Heart right ventricle (tissue), 16 donors: ENCODE measurements at regions not wholly inside any gene's neighbourhood (a gene's known extent, or its start where the extent isn't known, plus 50 kb on each side); places are given as distances from the start of the nearest gene placed in this dataset.

ENCODE experiments used
- ATAC-seq, 8 donors: fragments of 200-7000 bp; cut with Tn5 transposase; one replicate each; pipeline ENCODE4 v1.9.1; 2020; ENCODE audit warnings: mild to moderate bottlenecking in 8 of 8, moderate library complexity in 8 of 8, moderate number of reproducible peaks in 1 of 8
- DNase-seq, 2 donors: peaks; one replicate each; pipeline ENCODE4 v3.0.0-alpha.2; 2020
- H3K27ac ChIP-seq, 10 donors: fragments of 200-600 bp; sonication (generic) in 2 of 10; one replicate each; pipeline versions ENCODE4 v1.5.0 to v1.8.0; 2020 to 2022; ENCODE audit warnings: mild to moderate bottlenecking in 3 of 10
- H3K27me3 ChIP-seq, 7 donors: fragments of 200-600 bp; one replicate each; pipeline ENCODE4 v1.8.0; 2021 to 2022; ENCODE audit warnings: mild to moderate bottlenecking in 2 of 7
- H3K36me3 ChIP-seq, 9 donors: fragments of 200-600 bp; sonication (generic) in 1 of 9; one replicate each; pipeline versions ENCODE4 v1.5.0 to v1.8.0; 2020 to 2022; ENCODE audit warnings: mild to moderate bottlenecking in 2 of 9
- H3K4me1 ChIP-seq, 9 donors: fragments of 200-600 bp; sonication (generic) in 1 of 9; one replicate each; pipeline versions ENCODE4 v1.5.0 to v1.8.0; 2020 to 2022; ENCODE audit warnings: mild to moderate bottlenecking in 4 of 9
- H3K4me3 ChIP-seq, 10 donors: fragments of 200-600 bp; sonication (generic) in 2 of 10; one replicate each; pipeline versions ENCODE4 v1.5.0 to v1.8.0; 2020 to 2022; ENCODE audit warnings: mild to moderate bottlenecking in 7 of 10, moderate library complexity in 2 of 10
- H3K9me3 ChIP-seq, 11 donors: fragments of 200-600 bp in 10 of 11; sonication (generic) in 2 of 11; one replicate each; pipeline versions ENCODE4 v1.5.0 to v1.8.0; 2013 to 2022; ENCODE audit warnings: mild to moderate bottlenecking in 2 of 11, control low read depth in 1 of 11, moderate library complexity in 1 of 11
- WGBS, 2 donors: extraction: QIAGEN DNeasy Blood & Tissue Kit; methylation state at CpG; one replicate each; pipeline ENCODE4 v1.1.7; 2013; ENCODE audit warnings: inconsistent platforms in 1 of 2; 5-methylcytosine and 5-hydroxymethylcytosine counted together
- intact Hi-C, 10 donors: fragments of 100-400 bp; cut with DNase I; formaldehyde crosslinking; loops; one replicate each; pipeline versions ENCODE4 v1.11.1 to v1.14.2; 2022
- TF ChIP-seq, protein P1 (sequence below), 9 donors: fragments of 200-600 bp; sonication (generic) in 2 of 9; IDR thresholded peaks; one replicate each; pipeline versions ENCODE4 v1.5.0 to v1.8.0; 2021 to 2022; ENCODE audit warnings: antibody characterized with exemption in 9 of 9, mild to moderate bottlenecking in 5 of 9, moderate library complexity in 1 of 9
- donor health status: Arrhythmogenic right ventricular cardiomyopathy.
- donor health status: ischemic (EF 13 %, LVEDD 7.1; RV severe dilation, severe dysfunction).
- donor health status: healthy with polysubstance abuse.
- donor health status: DM: no; HTN: yes; CAD: no.
- donor health status: DM: no; HTN: no; CAD: no.
- donor health status: ischemic (EF 25% LVEDD 6.9; RV normal size, moderate dysfunction).
- donor health status: ischemic (EF 25% LVEDD 5.7; RV mildly dilated, moderate dysfunction).
- donor health status: healthy.
- donor health status: DM: yes; HTN: yes; CAD: no.
- donor health status: Ischemic cardiomyopathy.
- donor health status: ischemic (EF 35%, LVEDD 5.7; RV mildly dilated, moderate dysfunction).
- donor health status: nonischemic (EF 11% LVEDD 7.7; RV severe dilation, severe dysfunction).
- donor health status: DM: yes; HTN: yes; CAD: no.
- donor health status: PGD.
- donor health status: ischemic (EF 29% LVEDD 5.4; RV normal size, mild dysfunction).
- donor health status: nonischemic (EF 23%, LVEDD 6.1; RV moderate dilation, normal function).

DNA sequence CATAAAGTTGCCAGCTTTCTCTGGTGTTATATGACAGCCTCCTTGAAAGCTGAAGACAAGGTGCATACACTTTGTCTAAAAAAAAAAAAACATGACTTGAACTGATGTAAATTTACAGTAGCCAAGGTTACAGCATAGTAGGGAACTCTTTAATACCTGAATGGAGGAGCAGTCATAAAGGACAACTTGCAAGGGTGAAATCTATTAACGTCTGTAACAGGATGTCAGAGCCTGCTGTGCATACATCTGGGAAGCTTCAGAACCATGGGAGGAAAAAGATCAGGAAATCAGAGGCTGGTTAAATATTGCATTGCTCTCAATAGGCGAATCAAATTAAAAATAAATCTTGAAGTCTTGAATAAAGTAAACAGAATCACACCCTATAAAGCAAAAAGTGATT is 484.0 kb upstream of the CTSO start:
- intact Hi-C loops: no loop called here
- H3K4me3 ChIP-seq: no peak overlapping the region
- no peaks in the 10 kb centered on the region for H3K9me3 ChIP-seq
- DNase-seq: no peak
- 21 to 39% methylated on average over 2 of the region's 2 CpGs for WGBS, 2 donors
- no peaks in the 10 kb centered on the region for H3K27me3 ChIP-seq
- TF ChIP-seq, protein P1, sequence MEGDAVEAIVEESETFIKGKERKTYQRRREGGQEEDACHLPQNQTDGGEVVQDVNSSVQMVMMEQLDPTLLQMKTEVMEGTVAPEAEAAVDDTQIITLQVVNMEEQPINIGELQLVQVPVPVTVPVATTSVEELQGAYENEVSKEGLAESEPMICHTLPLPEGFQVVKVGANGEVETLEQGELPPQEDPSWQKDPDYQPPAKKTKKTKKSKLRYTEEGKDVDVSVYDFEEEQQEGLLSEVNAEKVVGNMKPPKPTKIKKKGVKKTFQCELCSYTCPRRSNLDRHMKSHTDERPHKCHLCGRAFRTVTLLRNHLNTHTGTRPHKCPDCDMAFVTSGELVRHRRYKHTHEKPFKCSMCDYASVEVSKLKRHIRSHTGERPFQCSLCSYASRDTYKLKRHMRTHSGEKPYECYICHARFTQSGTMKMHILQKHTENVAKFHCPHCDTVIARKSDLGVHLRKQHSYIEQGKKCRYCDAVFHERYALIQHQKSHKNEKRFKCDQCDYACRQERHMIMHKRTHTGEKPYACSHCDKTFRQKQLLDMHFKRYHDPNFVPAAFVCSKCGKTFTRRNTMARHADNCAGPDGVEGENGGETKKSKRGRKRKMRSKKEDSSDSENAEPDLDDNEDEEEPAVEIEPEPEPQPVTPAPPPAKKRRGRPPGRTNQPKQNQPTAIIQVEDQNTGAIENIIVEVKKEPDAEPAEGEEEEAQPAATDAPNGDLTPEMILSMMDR (IDR thresholded peaks at IDR 0.05): no peak
- H3K27ac ChIP-seq: no peak overlapping the region
- no peaks in the 10 kb centered on the region for H3K36me3 ChIP-seq
- ATAC-seq: no peak
- no peaks in the 10 kb centered on the region for H3K4me1 ChIP-seq

DNA sequence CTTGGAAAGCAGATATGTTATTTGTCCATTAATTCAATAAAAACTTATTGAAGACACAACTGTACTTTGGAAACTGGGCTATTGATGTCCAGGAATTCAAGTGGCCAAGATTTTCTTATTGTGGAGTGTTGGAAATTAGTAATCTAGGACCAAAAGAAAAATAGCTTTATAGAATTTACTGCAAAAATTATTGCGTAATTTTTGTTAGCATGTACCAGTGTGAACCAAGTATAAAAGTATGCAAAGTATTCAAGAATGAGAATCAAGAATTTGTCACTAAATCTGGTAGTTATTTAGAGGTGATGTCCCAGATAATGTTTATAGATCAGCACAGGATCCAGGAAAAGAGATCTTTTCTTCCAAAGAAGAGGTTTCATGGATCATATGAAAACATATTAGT is 468.9 kb upstream of the CTSO start:
- 93 to 96% methylated on average over 1 of the region's 1 CpG for WGBS, 2 donors

DNA sequence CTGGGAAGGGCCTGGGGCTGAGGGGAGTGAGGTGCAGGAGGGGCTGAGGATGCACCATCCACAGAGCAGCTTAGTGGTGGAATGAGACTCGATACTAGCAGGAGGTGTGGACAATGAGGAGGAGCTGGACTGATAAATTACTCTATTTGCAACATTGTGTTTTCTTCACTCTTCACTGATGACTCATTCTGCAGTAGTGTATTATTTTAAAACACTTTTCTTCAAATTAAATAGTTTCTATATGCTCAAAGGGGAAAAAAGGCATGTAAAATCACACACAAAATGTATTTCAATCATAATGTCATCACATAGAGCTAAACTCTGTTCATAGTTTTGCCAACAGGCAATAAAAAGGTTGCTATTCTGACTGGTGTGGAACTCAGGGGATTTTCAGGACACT is 467.0 kb upstream of the CTSO start:
- no peaks in the 10 kb centered on the region for H3K27me3 ChIP-seq
- no peak overlapping the region for H3K27ac ChIP-seq
- no peak overlapping the region for H3K4me3 ChIP-seq
- no peak for ATAC-seq
- intact Hi-C loops: no loop called here
- H3K36me3 ChIP-seq: no peaks in the 10 kb centered on the region
- TF ChIP-seq, protein P1 (IDR thresholded peaks at IDR 0.05): no peak
- no peak for DNase-seq
- 44 to 57% methylated on average over 1 of the region's 1 CpG for WGBS, 2 donors
- H3K9me3 ChIP-seq: no peaks in the 10 kb centered on the region
- H3K4me1 ChIP-seq: no peaks in the 10 kb centered on the region

More for the DNA sequence above, 468.9 kb upstream of the CTSO start:
- Histone ChIP-seq H3K9me3 (no peaks in the 10 kb centered on the region), H3K36me3 (no peaks in the 10 kb centered on the region), H3K27me3 (no peaks in the 10 kb centered on the region), H3K4me1 (no peaks in the 10 kb centered on the region), H3K4me3 (no peak overlapping the region), H3K27ac (no peak overlapping the region)
- ATAC-seq (no peak), DNase-seq (no peak)
- TF ChIP-seq, protein P1 (IDR thresholded peaks at IDR 0.05): no peak
- intact Hi-C loops: no loop called here

DNA sequence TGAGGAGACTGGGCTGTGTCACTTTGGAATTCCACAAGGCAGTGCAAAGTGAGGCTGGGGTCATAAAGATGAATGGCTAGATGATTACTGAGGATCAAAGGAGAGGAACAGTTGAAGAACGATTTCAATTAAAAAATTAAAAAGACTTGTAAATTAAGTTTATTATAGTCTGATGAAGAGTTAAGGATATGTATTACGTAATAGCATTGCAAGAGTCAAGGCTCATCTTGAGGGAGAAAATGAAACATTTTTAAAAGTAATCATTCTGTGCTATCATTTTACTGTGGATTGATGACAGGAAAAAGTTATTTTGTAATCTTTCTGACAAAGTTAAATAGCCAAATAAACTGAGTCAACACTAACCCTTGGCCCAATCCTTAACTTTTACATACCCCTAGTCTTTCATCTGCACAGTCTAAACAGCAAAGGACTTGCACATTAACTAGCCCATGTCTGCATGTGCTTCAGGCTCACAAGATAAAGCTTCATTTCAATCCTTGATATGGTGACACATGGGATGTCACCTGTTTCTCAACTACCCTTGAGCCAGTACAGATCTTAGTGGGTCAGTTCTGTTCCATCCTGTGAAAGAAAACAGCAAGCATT is 465.5 kb upstream of the CTSO start:
- DNase-seq (no peak), ATAC-seq (no peak)
- intact Hi-C loops: no loop called here
- H3K36me3 ChIP-seq: no peaks in the 10 kb centered on the region
- H3K27ac ChIP-seq: no peak overlapping the region
- H3K4me1 ChIP-seq: no peaks in the 10 kb centered on the region
- H3K27me3 ChIP-seq: no peaks in the 10 kb centered on the region
- H3K4me3 ChIP-seq: no peak overlapping the region
- TF ChIP-seq, protein P1 (IDR thresholded peaks at IDR 0.05): no peak
- WGBS, 2 donors: 66 to 71% methylated on average over 2 of the region's 2 CpGs
- H3K9me3 ChIP-seq: no peaks in the 10 kb centered on the region
